Epithelial cell of proximal tubule (primary cell): ENCODE measurements at regions not wholly inside any gene's neighbourhood (a gene's known extent, or its start where the extent isn't known, plus 50 kb on each side); places are given as distances from the start of the nearest gene placed in this dataset.
"Not testable (repeated sequence)": the region's sequence is repeated elsewhere in the genome, so short reads cannot be mapped to it uniquely, and the experiment has no call there.

Experiments
- DNase-seq: peaks from one replicate; pipeline ENCODE4 v3.0.0-alpha.2; 2011; ENCODE audit warnings: low read depth
- H3K4me3 ChIP-seq: 2 replicates; pipeline ENCODE4 v1.5.1; 2011; ENCODE audit warnings: low read depth, mild to moderate bottlenecking, low read length
- CTCF ChIP-seq: conservative IDR thresholded peaks from 2 replicates; pipeline ENCODE4 v1.5.1; 2012; ENCODE audit warnings: low read depth, mild to moderate bottlenecking, low read length

GRCh38 chr12:25615119-25615518 lies 62.0 kb upstream of the LMNTD1 start:
- no peak for TF ChIP-seq CTCF
- peak; percentile 84 for DNase-seq
- no peak overlapping the region for H3K4me3 ChIP-seq

- DNase-seq, result no peak
- no peak overlapping the region for H3K4me3 ChIP-seq
- no peak for TF ChIP-seq CTCF
These were observed 63.2 kb upstream of the LMNTD1 start for GRCh38 chr12:25616286-25616685.

- no peak overlapping the region for H3K4me3 ChIP-seq
- no peak for TF ChIP-seq CTCF
- DNase-seq, result no peak
These were observed 64.9 kb upstream of the LMNTD1 start for GRCh38 chr12:25617991-25618390.

GRCh38 chr12:25623816-25624215 lies 70.7 kb upstream of the LMNTD1 start:
- no peak overlapping the region for H3K4me3 ChIP-seq
- no peak for TF ChIP-seq CTCF
- no peak for DNase-seq

- no peak overlapping the region for H3K4me3 ChIP-seq
- no peak for TF ChIP-seq CTCF
- no peak for DNase-seq
These were observed 72.1 kb upstream of the LMNTD1 start for GRCh38 chr12:25625146-25625545.

- H3K4me3 ChIP-seq, result no peak overlapping the region
- TF ChIP-seq CTCF, result no peak
- DNase-seq, result no peak
These were observed 76.3 kb upstream of the LMNTD1 start for GRCh38 chr12:25629341-25629740.

GRCh38 chr12:25630735-25631515 lies 77.8 kb upstream of the LMNTD1 start:
- H3K4me3 ChIP-seq, DNase-seq: not testable (repeated sequence)

- H3K4me3 ChIP-seq, DNase-seq: not testable (repeated sequence)
These were observed 80.1 kb upstream of the LMNTD1 start for GRCh38 chr12:25633149-25633548.
